K562 (cell line): ENCODE measurements at regions not wholly inside any gene's neighbourhood (a gene's known extent, or its start where the extent isn't known, plus 50 kb on each side); places are given as distances from the start of the nearest gene placed in this dataset.

Experiments used
- ATAC-seq: fragments of 200-7000 bp; cut with Tn5 transposase; 3 replicates; pipeline ENCODE4 v1.9.1; 2020; ENCODE audit warnings: moderate library complexity
- BruUV-seq: library from RNA; stranded (reverse); fragments of 400-500 nt; replicated peaks from 2 replicates; lab custom pipeline; 2021; lab: Mats Ljungman, UMichigan
- CTCF ChIA-PET: fragments of 300-600 bp; formaldehyde crosslinking; extraction: SDS; loops from one replicate; lab custom pipeline; 2021; ENCODE audit warnings: low intra/inter-chr PET ratio; lab: Yijun Ruan, JAX
- POLR2A ChIA-PET: fragments of 300-600, 350-650 bp; sonication (Branson Sonifier 250); formaldehyde crosslinking; extraction: SDS; loops from one replicate; lab custom pipeline; 2021; ENCODE audit warnings: antibody characterized with exemption, inconsistent platforms; lab: Yijun Ruan, JAX
- DNase-seq, 4 experiments: peaks; one replicate each; pipeline versions ENCODE4 v3.0.0 to v3.0.0-alpha.2; 2011 to 2018; ENCODE audit warnings: low spot score in 3 of 4, mixed read lengths in 3 of 4; ENCODE audit errors: extremely low read depth in 1 of 4
- FAIRE-seq: peaks from 2 replicates; lab custom pipeline; 2011; peaks lifted over from hg19 to GRCh38; lab: Jason Lieb, UNC
- H2AFZ ChIP-seq: 2 replicates; pipeline ENCODE4 v1.6.0; 2011; ENCODE audit warnings: low read depth, low read length, control low read depth, inconsistent platforms
- H3K27ac ChIP-seq: fragments of 200-600 bp; 3 replicates; pipeline ENCODE4 v1.8.0; 2011; ENCODE audit warnings: low read depth, mild to moderate bottlenecking, control low read depth, inconsistent platforms, low read length, moderate library complexity, mixed read lengths; ENCODE audit errors: extremely low read depth
- H3K27me3 ChIP-seq, 2 experiments: fragments of 300-600 bp in 1 of 2; 2 replicates in 1 of 2; 3 replicates in 1 of 2; pipeline versions ENCODE4 v1.6.0 to v1.8.0; 2011; ENCODE audit warnings: inconsistent platforms in 2 of 2, low read length in 2 of 2, mild to moderate bottlenecking in 1 of 2, mixed read lengths in 1 of 2, moderate library complexity in 1 of 2; ENCODE audit not compliant: control insufficient read depth in 2 of 2, insufficient read depth in 2 of 2
- H3K36me3 ChIP-seq: fragments of 300-600 bp; 3 replicates; pipeline ENCODE4 v1.8.0; 2011; ENCODE audit warnings: mild to moderate bottlenecking, low read length, inconsistent platforms; ENCODE audit not compliant: control insufficient read depth, insufficient read depth
- H3K4me1 ChIP-seq, 2 experiments: fragments of 200-600 bp in 1 of 2; replicated peaks in 1 of 2; 2 replicates in 1 of 2; 3 replicates in 1 of 2; pipeline versions ENCODE4 v1.5.1 to v1.8.0; 2011; ENCODE audit warnings: inconsistent platforms in 2 of 2, low read length in 2 of 2, mild to moderate bottlenecking in 1 of 2, mixed read lengths in 1 of 2, moderate library complexity in 1 of 2; ENCODE audit not compliant: control insufficient read depth in 2 of 2, insufficient read depth in 2 of 2
- H3K4me2 ChIP-seq: 2 replicates; pipeline ENCODE4 v1.6.1; 2011; ENCODE audit warnings: low read length, control low read depth, inconsistent platforms, mixed read lengths; ENCODE audit not compliant: insufficient read depth
- H3K4me3 ChIP-seq: fragments of 200-600 bp; sonication (generic), shearing (Covaris generic); 2 replicates; pipeline ENCODE4 v1.5.1; 2016; ENCODE audit warnings: control low read depth, inconsistent platforms
- H3K79me2 ChIP-seq: fragments of 200-600 bp; 3 replicates; pipeline ENCODE4 v1.8.0; 2011; ENCODE audit warnings: low read length, inconsistent platforms; ENCODE audit not compliant: control insufficient read depth, insufficient read depth
- H3K9ac ChIP-seq, 2 experiments: 2 replicates each; pipeline versions ENCODE4 v1.6.0 to v1.6.1; 2011; ENCODE audit warnings: low read depth in 2 of 2, low read length in 2 of 2, control low read depth in 1 of 2, inconsistent platforms in 1 of 2, mild to moderate bottlenecking in 1 of 2, mixed read lengths in 1 of 2; ENCODE audit not compliant: insufficient read depth in 1 of 2
- H3K9me1 ChIP-seq: one replicate; pipeline ENCODE4 v1.6.0; 2011; ENCODE audit warnings: inconsistent platforms, mild to moderate bottlenecking, low read length, moderate library complexity; ENCODE audit not compliant: control insufficient read depth, insufficient read depth
- H3K9me3 ChIP-seq: replicated peaks from 2 replicates; pipeline ENCODE4 v1.5.1; 2011; ENCODE audit warnings: low read depth, low read length, inconsistent platforms; ENCODE audit not compliant: control insufficient read depth, insufficient read depth
- H4K20me1 ChIP-seq: replicated peaks from 2 replicates; pipeline ENCODE4 v1.6.1; 2011; ENCODE audit warnings: low read length, inconsistent platforms, mixed read lengths; ENCODE audit not compliant: control insufficient read depth, insufficient read depth
- SMAD2 ChIP-seq: fragments of 150-350 bp; IDR thresholded peaks from 2 replicates; pipeline ENCODE4 v1.6.1; 2014; ENCODE audit warnings: low read depth, mild to moderate bottlenecking, low read length
- SREBF1 ChIP-seq: fragments of 150-350 bp; IDR thresholded peaks from 2 replicates; pipeline ENCODE4 v1.6.1; 2014; ENCODE audit warnings: antibody characterized with exemption, low read depth, low read length, borderline replicate concordance
- STAT5A ChIP-seq: IDR thresholded peaks from 2 replicates; pipeline ENCODE4 v1.6.1; 2012; ENCODE audit warnings: low read length, inconsistent platforms, borderline replicate concordance
- SUPT5H ChIP-seq: fragments of 450-650 bp; IDR thresholded peaks from 2 replicates; pipeline ENCODE4 v1.6.1; 2016
- ZBED1 ChIP-seq: IDR thresholded peaks from 2 replicates; pipeline ENCODE4 v1.6.1; 2014
- ZNF830 ChIP-seq: fragments of 250-450 bp; sonication (Bioruptor Pico); IDR thresholded peaks from 2 replicates; pipeline ENCODE4 v1.5.0; 2021; ENCODE audit warnings: mild to moderate bottlenecking
- WGBS: fragments of 100-300 bp; shearing (Covaris generic); methylation state at CpG from one replicate; pipeline ENCODE4 v1.1.6; 2016; ENCODE audit warnings: low coverage, mixed read lengths; ENCODE audit not compliant: insufficient coverage; ENCODE audit errors: missing lambda C conversion rate; 5-methylcytosine and 5-hydroxymethylcytosine counted together
- in situ Hi-C: fragments of 300-500 bp; cut with MboI; formaldehyde crosslinking; loops from 4 replicates; pipeline ENCODE4 v1.15.0; 2018; ENCODE audit warnings: inconsistent platforms, mixed read lengths
- intact Hi-C: fragments of 100-400 bp; cut with micrococcal nuclease; formaldehyde crosslinking; loops from 2 replicates; pipeline ENCODE4 v1.14.2; 2022
- TF ChIP-seq, protein P1 (sequence below), 3 experiments: fragments of 200-800 bp in 1 of 3; sonication (Bioruptor generic) in 1 of 3; sonication (generic) in 1 of 3; formaldehyde crosslinking in 1 of 3; IDR thresholded peaks; 2 replicates each; pipeline versions ENCODE4 v1.6.1 to v1.8.0; 2016 to 2022; ENCODE audit warnings: mild to moderate bottlenecking in 2 of 3, missing compliant biosample characterization in 2 of 3, missing genetic modification characterization in 2 of 3, missing genetic modification reagents in 1 of 3

DNA sequence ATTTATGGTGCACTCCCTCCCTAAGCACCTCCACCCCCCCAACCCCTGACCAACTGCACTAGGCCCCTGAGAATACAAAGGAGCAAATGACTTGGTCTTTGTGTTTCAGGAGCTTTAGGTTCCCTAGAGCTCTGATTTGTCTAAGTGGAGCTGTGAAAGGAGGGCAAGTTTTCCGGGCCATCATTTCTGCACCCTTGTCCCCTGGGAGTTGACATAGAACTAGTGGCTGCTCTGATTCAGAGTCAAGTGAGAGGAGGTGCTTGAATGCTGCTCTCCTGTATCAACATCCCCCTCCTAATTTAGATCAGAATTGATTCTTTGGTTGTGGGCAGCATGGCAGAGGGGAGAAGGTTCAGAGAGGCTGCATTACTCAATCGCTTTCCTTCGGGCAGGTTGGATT is 391.6 kb downstream of the KCNRG start:
- no peak overlapping the region for H3K4me3 ChIP-seq
- H3K36me3 ChIP-seq, result no peaks in the 10 kb centered on the region
- DNase-seq (no peak), FAIRE-seq (no peak), ATAC-seq (no peak)
- H4K20me1 ChIP-seq, result no peaks in the 10 kb centered on the region
- no peak overlapping the region for H2AFZ ChIP-seq
- no peaks in the 10 kb centered on the region for H3K9me3 ChIP-seq
- no peaks in the 10 kb centered on the region for H3K79me2 ChIP-seq
- no peaks in the 10 kb centered on the region for H3K27me3 ChIP-seq
- WGBS, result 91% methylated on average over 1 of the region's 3 CpGs
- H3K4me1 ChIP-seq, result peaks cover 5 to 13% of the 10 kb centered on the region in 2 experiments; a peak in 4 of 5 replicates
- ChIA-PET CTCF (no interaction called here), POLR2A (no interaction called here)
- no peak overlapping the region for H3K27ac ChIP-seq
- TF ChIP-seq SMAD2 (no peak), ZNF830 (CRISPR knock-in tag) (no peak), SREBF1 (no peak), ZBED1 (no peak), SUPT5H (no peak), STAT5A (no peak)
- TF ChIP-seq, protein P1, sequence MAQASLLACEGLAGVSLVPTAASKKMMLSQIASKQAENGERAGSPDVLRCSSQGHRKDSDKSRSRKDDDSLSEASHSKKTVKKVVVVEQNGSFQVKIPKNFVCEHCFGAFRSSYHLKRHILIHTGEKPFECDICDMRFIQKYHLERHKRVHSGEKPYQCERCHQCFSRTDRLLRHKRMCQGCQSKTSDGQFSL (CRISPR knock-in tag; IDR thresholded peaks at IDR 0.05), result no peak
- TF ChIP-seq, protein P1 (tag; IDR thresholded peaks at IDR 0.05), result no peak
- BruUV-seq, result no TSS peak
- in situ Hi-C loops (loop anchor here (25.0 kb wide), 1 partner anchor 420 kb away; the partner anchor contains the start of gene TRIM13), intact Hi-C loops (no loop called here)
- no peak overlapping the region for H3K4me2 ChIP-seq
- H3K9me1 ChIP-seq, result no peaks in the 10 kb centered on the region
- H3K9ac ChIP-seq, result no peak overlapping the region
